ENCODE measurements at regions not wholly inside any gene's neighbourhood (a gene's known extent, or its start where the extent isn't known, plus 50 kb on each side); places are given as distances from the start of the nearest gene placed in this dataset.
"Not testable (repeated sequence)": the region's sequence is repeated elsewhere in the genome, so short reads cannot be mapped to it uniquely, and the experiment has no call there.

DNA sequence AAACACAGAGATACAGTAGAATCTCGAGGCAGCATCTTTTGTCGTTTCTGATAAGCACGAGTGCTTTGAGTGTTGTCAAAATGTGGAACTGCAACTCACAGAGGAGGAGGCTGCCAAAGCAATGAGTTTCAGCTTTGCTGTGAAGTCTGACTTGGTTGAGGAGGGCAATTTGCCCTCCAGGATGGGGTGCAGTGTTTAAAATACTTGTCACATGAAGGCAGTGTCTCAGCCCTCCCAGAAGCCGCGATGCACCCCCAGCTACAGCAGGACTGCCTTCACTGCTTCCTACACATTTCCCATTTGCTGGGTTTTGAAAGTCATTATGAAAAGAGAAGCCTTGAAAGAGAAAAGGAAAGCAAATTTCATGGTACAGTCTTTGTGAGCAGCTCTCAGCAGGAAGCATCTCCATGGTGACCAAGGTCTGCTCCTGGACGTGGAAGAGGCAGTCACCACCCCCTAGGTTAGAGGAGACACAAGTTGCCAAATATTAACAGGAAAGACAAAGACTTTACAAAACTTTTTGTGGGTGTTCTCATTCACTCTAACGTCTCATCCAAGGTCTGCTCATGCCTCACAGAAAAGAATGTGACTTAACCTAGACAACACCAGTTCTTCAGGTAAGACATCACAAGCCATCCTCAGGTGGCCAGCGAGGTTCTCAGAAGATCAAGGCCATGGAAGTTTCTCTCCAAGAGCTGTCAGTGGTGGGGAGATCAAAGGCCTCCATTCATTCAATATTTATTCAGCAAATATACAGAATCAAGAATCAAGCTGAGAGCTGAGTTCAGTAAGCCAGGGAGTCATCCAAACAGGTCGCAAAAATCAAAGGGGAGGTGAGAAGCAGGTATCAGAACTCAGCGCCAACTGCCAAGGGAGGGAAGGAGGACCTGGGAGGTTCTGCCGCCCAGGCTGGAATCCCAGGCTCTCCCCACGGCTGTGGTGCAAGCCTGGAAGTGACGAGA, 476.0 kb downstream of the EIPR1 start:
- TF ChIP-seq, protein P1, sequence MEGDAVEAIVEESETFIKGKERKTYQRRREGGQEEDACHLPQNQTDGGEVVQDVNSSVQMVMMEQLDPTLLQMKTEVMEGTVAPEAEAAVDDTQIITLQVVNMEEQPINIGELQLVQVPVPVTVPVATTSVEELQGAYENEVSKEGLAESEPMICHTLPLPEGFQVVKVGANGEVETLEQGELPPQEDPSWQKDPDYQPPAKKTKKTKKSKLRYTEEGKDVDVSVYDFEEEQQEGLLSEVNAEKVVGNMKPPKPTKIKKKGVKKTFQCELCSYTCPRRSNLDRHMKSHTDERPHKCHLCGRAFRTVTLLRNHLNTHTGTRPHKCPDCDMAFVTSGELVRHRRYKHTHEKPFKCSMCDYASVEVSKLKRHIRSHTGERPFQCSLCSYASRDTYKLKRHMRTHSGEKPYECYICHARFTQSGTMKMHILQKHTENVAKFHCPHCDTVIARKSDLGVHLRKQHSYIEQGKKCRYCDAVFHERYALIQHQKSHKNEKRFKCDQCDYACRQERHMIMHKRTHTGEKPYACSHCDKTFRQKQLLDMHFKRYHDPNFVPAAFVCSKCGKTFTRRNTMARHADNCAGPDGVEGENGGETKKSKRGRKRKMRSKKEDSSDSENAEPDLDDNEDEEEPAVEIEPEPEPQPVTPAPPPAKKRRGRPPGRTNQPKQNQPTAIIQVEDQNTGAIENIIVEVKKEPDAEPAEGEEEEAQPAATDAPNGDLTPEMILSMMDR (IDR thresholded peaks at IDR 0.05): no peak
- intact Hi-C loops (cut with DNase I): no loop called here
- Histone ChIP-seq H3K4me1 (no peaks in the 10 kb centered on the region), H3K9me3 (no peaks in the 10 kb centered on the region), H3K27ac (no peak overlapping the region), H3K4me3 (no peak overlapping the region), H3K27me3 (no peaks in the 10 kb centered on the region), H3K36me3 (no peaks in the 10 kb centered on the region)
- no peak for DNase-seq (ENCODE audit: low spot score in 2 of 2)

DNA sequence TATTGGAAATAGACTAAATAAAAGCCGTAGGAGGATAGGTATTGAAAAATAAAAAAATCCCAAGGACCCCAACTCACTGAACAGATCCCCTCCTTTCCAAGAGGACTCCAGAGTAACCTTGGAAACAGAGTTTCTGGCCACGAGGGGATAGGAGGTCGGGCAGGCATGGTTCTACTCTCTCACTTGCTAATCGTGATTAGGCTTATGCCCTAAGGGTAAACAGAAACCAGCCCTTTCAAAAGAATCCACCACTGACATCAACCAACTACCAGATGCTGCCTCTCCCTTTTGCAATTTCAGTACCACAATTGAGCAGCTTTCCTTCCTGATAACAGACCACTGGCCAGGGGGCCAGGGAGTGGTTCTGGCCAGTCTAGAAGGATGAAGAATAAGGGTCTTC, 477.8 kb downstream of the EIPR1 start:
- no peak overlapping the region for H3K27ac ChIP-seq
- H3K4me1 ChIP-seq: no peaks in the 10 kb centered on the region

DNA sequence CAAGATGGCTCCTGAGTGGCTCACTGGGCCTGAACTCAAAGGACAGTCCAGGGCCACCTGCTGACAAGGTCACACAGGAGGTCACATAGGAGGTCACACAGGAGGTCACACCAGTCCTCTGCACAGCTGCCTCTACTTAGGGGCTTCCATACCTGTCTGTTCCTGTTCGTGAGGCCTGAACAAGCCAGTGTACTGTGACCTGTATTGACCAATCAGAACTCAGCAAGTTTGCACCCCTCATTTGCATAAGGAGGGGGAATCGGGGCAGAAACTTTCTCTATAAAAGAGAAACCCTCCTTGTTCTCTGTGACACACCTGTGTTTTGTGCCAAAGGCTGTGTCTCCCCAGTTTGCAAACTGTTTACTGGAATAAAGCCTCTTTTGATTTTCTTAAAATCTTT, 478.9 kb downstream of the EIPR1 start:
- intact Hi-C loops (cut with DNase I): no loop called here
- H3K27me3 ChIP-seq: no peaks in the 10 kb centered on the region
- no peaks in the 10 kb centered on the region for H3K4me1 ChIP-seq

More for the DNA sequence above, 477.8 kb downstream of the EIPR1 start:
- intact Hi-C loops (cut with DNase I): no loop called here
- no peak for DNase-seq (ENCODE audit: low spot score in 2 of 2)
- H3K36me3 ChIP-seq: no peaks in the 10 kb centered on the region
- H3K27me3 ChIP-seq: no peaks in the 10 kb centered on the region
- no peak overlapping the region for H3K4me3 ChIP-seq
- H3K9me3 ChIP-seq: no peaks in the 10 kb centered on the region
- TF ChIP-seq, protein P1 (IDR thresholded peaks at IDR 0.05): no peak

DNA sequence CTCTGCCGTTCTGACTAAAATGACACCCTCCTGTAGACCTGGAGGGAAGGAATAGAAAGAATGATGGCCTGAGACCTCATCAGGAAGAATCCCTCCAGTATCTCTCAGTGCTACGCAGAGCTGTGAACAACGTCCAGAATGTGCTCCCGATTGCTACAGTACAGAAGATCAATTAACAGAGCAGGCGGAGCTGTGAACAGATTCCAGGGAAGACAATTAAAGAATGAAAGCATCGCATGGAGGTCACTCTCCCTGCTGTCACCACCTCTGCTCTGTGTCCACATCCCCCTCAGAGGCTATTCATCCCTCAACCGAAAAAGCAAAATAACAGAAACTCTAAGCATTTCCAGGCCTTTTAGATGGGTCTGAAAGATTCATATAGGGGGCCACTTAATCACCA, 481.0 kb downstream of the EIPR1 start:
- Histone ChIP-seq H3K27ac (no peak overlapping the region), H3K9me3 (no peaks in the 10 kb centered on the region), H3K4me1 (no peaks in the 10 kb centered on the region), H3K27me3 (no peaks in the 10 kb centered on the region), H3K4me3 (no peak overlapping the region), H3K36me3 (no peaks in the 10 kb centered on the region)
- TF ChIP-seq, protein P1 (IDR thresholded peaks at IDR 0.05): no peak
- intact Hi-C loops (cut with DNase I): no loop called here
- no peak for DNase-seq (ENCODE audit: low spot score in 2 of 2)

More for the DNA sequence above, 478.9 kb downstream of the EIPR1 start:
- Histone ChIP-seq H3K4me3 (no peak overlapping the region), H3K9me3 (no peaks in the 10 kb centered on the region), H3K27ac (no peak overlapping the region), H3K36me3 (no peaks in the 10 kb centered on the region)
- DNase-seq (ENCODE audit: low spot score in 2 of 2): no peak
- TF ChIP-seq, protein P1 (IDR thresholded peaks at IDR 0.05): no peak

DNA sequence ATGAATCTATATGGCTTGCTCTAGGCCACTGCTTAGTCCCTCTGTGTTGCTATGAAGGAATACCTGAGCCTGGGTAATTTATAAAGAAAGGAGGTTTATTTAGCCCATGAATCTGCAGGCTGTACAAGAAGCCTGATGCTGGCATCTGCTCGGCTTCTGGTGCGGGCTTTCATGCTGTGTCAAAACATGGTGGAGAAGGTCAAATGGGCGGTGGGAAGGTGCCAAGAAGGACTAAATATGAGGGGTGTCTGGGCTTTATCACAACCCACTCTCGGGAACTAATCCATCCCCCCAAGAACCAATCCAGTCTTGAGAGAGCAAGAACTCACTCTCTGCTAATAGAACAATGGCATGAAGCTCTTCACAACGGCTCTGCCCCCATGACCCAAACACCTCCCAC, 481.6 kb downstream of the EIPR1 start:
- no peaks in the 10 kb centered on the region for H3K9me3 ChIP-seq
- intact Hi-C loops (cut with DNase I): no loop called here
- DNase-seq (ENCODE audit: low spot score in 2 of 2): no peak
- no peaks in the 10 kb centered on the region for H3K4me1 ChIP-seq
- H3K27ac ChIP-seq: no peak overlapping the region
- no peaks in the 10 kb centered on the region for H3K27me3 ChIP-seq
- TF ChIP-seq, protein P1 (IDR thresholded peaks at IDR 0.05): no peak
- no peak overlapping the region for H3K4me3 ChIP-seq
- H3K36me3 ChIP-seq: no peaks in the 10 kb centered on the region

DNA sequence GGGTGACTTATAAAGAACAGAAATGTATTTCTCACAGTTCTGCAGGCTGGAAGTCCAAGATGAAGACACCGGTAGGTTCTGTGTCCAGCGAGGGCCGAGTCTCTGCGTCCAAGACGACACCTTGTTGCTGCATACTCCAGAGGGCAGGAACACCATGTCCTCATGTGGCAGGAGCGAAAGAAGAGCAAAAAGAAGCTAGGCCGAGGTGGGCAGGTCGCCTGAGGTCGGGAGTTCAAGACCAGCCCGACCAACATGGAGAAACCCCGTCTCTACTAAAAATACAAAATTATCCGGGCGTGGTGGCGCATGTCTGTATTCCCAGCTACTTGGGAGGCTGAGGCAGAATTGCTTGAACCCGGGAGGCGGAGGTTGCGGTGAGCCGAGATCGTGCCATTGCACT, 483.6 kb downstream of the EIPR1 start:
- H3K27ac ChIP-seq; H3K4me1 ChIP-seq; H3K27me3 ChIP-seq; H3K4me3 ChIP-seq; H3K36me3 ChIP-seq; intact Hi-C loops (cut with DNase I); H3K9me3 ChIP-seq: not testable (repeated sequence)
- peak in 1 of 2 donors; percentile 52 for DNase-seq (ENCODE audit: low spot score in 2 of 2)
